K562 (cell line): ENCODE measurements at regions not wholly inside any gene's neighbourhood (a gene's known extent, or its start where the extent isn't known, plus 50 kb on each side); places are given as distances from the start of the nearest gene placed in this dataset.

Experiments used
- ATF4 ChIP-seq: fragments of 450-650 bp; formaldehyde crosslinking; IDR thresholded peaks from 2 replicates; pipeline ENCODE4 v1.4.0; 2022; ENCODE audit warnings: mild to moderate bottlenecking, moderate library complexity
- CCNT2 ChIP-seq: IDR thresholded peaks from 2 replicates; pipeline ENCODE4 v1.6.1; 2011; ENCODE audit warnings: borderline replicate concordance, low read depth, mild to moderate bottlenecking, moderate library complexity, mixed read lengths, low read length; ENCODE audit not compliant: insufficient read length; ENCODE audit errors: extremely low read depth
- CEBPZ ChIP-seq: fragments of 150-350 bp; IDR thresholded peaks from 2 replicates; pipeline ENCODE4 v1.6.1; 2014; ENCODE audit warnings: low read depth, mild to moderate bottlenecking, low read length, borderline replicate concordance
- NONO ChIP-seq, 2 experiments: fragments of 200-400 bp in 1 of 2; fragments of 450-650 bp in 1 of 2; formaldehyde crosslinking in 1 of 2; IDR thresholded peaks; 2 replicates each; pipeline ENCODE4 v1.6.1; 2017; ENCODE audit warnings: low read depth in 2 of 2, mild to moderate bottlenecking in 2 of 2, moderate library complexity in 2 of 2, low read length in 1 of 2
- RBM17 ChIP-seq: fragments of 200-400 bp; formaldehyde crosslinking; IDR thresholded peaks from 2 replicates; pipeline ENCODE4 v1.6.1; 2017; ENCODE audit warnings: low read depth, mild to moderate bottlenecking, low read length, borderline replicate concordance
- SOX6 ChIP-seq: fragments of 450-650 bp; IDR thresholded peaks from 2 replicates; pipeline ENCODE4 v1.6.1; 2014; ENCODE audit warnings: mild to moderate bottlenecking
- THAP12 ChIP-seq: fragments of 250-450 bp; sonication (Bioruptor Pico); IDR thresholded peaks from 2 replicates; pipeline ENCODE4 v1.9.0; 2021; ENCODE audit warnings: mild to moderate bottlenecking, inconsistent platforms
- ZFPM2 ChIP-seq: fragments of 250-450 bp; sonication (Bioruptor Pico); IDR thresholded peaks from 2 replicates; pipeline ENCODE4 v1.5.1; 2022; ENCODE audit warnings: mild to moderate bottlenecking
- ZNF274 ChIP-seq: IDR thresholded peaks from 2 replicates; pipeline ENCODE4 v1.6.1; 2011; ENCODE audit warnings: low read depth, mild to moderate bottlenecking, low read length, moderate library complexity, borderline replicate concordance
- ZNF318 ChIP-seq, 2 experiments: fragments of 450-650 bp; IDR thresholded peaks; 2 replicates each; pipeline ENCODE4 v1.6.1; 2016; ENCODE audit warnings: mild to moderate bottlenecking in 2 of 2, borderline replicate concordance in 1 of 2, low read depth in 1 of 2, moderate library complexity in 1 of 2

- peak; percentile 83 for TF ChIP-seq SOX6
- no peak for TF ChIP-seq ATF4
- TF ChIP-seq THAP12 (CRISPR knock-in tag) = no peak
- TF ChIP-seq ZNF318 (IDR thresholded peaks at IDR 0.05; ENCODE audit: borderline replicate concordance in 1 of 2, low read depth in 1 of 2) = no peak
- TF ChIP-seq CCNT2 = no peak
- no peak for TF ChIP-seq ZNF274
- no peak for TF ChIP-seq CEBPZ
- TF ChIP-seq RBM17 = no peak
- no peak for TF ChIP-seq NONO (IDR thresholded peaks at IDR 0.05; ENCODE audit: low read depth in 2 of 2, low read length in 1 of 2)
- no peak for TF ChIP-seq ZFPM2 (CRISPR knock-in tag)
Measured at GRCh38 chr2:58688813-58689212, 447.7 kb upstream of the FANCL start (continued).
